ENCODE measurements at regions not wholly inside any gene's neighbourhood (a gene's known extent, or its start where the extent isn't known, plus 50 kb on each side); places are given as distances from the start of the nearest gene placed in this dataset.
"Not testable (repeated sequence)": the region's sequence is repeated elsewhere in the genome, so short reads cannot be mapped to it uniquely, and the experiment has no call there.

DNA sequence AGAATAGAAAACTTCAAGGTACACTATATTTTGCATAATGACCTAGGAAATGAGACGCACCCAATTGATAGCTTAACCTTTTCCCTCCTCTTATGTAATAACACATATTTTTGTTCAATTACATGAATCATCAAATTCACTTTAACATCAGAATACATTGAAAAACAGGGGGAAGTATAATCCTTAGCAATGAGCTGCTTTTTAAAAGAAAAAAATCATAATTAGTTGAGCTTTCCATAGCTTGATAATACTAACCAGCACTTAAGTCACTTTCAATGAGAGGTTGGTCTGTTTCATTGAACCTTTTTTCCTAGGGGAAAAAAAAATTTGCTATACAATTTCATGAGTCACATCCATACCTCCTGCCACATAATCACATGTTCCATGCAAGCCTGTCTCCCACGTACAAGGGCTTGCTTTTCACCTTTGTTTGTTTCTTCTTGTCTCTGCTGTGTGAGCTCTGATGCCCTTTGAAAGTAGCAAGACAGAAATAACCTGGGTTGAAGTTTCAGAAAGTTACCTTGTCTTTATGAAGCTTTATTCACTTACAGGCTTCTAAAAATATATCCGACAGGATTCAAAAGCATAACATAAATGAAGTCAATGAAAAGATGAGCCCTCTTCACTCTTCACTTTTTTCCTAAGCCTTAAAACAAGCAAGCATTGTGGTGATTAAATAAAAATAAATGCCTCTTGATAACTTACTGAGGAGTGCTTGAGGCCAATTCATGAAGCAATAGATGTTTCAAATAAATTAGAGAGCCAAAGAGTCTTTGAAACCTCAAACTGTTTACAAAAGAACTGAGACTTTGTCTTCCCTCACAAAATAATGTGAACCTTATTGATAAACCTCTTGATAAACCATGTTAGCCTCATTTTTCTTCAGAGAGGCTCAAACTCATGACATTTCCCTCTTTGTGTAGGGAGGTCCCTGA lies 108.5 kb downstream of the FEM1C start:
- DNase-seq = no peak

DNA sequence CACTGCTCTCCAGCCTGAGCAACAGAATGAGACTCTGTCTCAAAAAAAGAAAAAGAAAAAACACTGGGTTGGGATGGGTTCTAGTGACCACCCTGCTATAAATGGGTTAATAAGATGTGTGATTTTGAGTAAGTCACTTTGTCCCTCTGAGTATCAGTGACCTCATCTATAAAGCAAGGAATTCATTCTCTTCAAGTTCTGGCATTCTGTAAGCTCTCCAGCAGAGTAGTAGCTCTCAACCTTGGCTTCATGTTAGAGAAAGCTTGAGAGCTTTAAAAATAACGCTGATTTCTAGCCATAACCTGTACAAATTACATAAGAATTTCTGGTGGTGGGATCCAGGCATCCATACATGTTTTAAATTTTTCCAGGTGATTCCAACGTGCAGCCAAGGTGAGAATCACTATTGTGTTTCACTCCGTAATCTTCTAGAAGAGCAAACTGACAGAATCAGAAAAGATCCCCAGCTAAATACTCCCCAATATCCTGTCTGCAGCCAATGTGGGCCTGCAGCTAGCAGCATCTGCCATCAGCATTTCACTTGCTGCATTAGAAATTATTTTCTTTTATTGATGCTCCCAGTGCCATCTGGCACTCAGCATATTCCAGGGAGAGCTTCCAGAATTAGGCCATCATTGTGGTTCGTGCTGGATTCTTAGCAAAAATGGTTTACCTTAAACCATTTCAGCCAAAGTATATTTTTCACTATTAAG lies 109.4 kb downstream of the FEM1C start:
- DNase-seq = no peak

DNA sequence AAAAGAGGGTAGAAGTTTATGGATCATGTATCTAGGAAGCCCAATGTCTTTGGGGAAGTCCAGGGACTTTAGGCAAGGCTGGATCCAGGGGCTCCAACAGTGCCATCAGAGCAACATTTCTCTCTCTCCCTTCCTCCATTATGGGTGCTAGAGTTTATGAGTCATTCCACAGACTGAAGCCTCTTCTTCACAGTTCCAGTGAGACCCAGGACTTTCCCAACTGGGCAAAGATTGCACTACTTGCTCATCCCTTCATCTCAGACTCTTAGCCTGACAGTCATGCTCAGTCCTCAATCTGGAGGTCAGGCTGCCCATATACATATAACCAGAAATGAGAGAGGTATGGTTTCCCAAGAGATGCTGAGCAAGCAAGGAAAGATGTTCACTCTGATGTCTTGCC lies 110.7 kb downstream of the FEM1C start:
- no peak for DNase-seq

DNA sequence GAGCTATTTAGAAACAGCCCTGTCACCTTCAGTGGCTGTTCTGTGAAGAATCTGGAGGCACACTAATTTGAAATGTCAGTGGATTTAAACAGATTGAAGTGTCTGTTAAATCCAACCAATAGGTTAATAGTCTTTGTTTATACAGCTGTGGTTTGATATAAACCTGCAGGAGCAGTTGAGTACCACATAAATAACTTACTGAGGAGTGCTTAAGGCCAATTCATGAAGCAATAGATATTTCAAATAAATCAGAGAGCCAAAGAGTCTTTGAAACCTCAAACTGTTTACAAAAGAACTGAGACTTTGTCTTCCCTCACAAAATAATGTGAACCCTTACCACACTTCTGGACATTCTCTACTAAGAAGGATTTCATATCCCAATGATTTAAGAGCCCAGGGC lies 111.9 kb downstream of the FEM1C start:
- DNase-seq = no peak

DNA sequence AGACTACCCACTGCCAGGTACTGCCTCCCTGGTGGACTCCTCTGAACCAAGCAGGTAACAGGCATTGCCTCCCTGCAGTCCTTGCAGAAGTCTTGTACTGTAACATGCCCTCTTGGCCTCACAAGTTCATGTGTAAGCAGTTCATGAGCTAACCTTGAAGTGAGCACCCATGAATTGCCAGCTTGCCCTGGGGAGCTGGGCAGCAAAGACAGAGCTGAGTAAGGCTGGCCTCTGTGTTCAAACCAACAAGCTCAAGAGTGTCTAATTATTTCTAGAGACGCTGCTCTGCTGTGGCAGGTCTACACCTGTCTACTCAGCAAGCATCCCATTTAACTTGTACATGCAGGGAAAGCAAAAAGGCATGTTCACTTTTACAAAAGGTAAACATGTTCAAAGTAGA lies 113.5 kb downstream of the FEM1C start:
- DNase-seq = no peak

DNA sequence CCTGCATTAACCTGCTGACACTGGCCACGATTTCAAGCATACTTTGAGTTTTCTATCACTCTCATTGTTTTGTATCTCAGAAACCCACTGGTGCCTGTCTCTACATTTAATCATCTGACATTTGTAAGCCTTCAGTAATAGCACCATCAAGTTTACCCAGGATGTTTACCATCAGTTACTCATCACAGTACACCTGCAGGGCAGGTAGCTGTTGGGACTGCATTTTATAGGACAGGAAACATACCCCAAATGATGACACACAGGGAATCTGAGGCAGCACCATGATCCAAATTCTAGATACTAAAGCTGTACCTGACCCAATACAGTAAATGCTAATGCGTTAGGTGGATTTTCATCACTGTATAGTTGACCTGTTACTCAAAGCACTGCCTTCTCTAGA lies 114.2 kb downstream of the FEM1C start:
- no peak for DNase-seq

DNA sequence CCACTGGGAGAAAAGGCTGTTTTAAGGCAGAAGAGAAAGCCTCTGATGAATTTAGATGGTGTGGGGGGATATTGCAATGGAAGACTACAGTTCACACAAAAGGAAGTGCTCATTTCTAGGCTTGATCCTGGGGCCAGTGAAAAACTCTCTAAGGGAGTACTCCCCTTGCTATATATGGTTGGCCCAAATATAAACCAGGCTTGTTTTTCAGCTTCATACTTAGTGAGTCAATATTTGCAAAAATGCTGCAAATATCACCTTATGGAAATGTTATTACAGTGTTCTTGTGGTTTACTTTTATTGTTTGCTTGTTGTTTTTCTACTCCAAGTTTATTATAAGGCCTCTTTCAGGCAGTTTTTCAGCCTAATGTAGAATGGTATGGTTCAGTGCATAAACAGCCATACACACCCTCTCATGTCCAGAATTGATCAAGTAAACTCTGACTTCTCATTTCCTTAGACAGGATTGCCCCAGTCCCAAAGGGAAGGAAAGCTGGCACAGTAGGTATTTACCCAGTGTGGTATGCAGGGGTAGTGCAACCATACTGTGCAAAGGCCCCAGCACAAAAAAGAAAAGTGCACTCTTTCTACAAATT lies 115.1 kb downstream of the FEM1C start:
- no peak for DNase-seq

DNA sequence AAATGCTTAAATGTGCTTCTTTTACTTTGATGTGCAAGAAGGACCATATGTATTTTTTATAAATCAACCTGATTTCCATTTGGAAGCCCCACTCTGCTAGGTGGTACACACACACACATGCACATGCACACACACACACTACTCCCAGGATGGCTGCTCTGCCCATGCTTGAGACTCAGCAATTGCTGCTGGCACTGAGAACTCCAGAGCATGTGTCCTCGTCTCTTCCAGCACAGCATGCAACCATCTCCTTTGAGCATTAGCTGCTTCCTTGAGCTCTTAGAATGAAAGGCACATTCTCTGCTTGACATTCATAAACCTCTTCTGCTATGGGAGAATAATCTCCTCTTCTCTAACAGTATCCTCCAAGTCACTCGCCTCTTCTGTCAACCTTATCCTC lies 115.9 kb downstream of the FEM1C start:
- DNase-seq = no peak

DNA sequence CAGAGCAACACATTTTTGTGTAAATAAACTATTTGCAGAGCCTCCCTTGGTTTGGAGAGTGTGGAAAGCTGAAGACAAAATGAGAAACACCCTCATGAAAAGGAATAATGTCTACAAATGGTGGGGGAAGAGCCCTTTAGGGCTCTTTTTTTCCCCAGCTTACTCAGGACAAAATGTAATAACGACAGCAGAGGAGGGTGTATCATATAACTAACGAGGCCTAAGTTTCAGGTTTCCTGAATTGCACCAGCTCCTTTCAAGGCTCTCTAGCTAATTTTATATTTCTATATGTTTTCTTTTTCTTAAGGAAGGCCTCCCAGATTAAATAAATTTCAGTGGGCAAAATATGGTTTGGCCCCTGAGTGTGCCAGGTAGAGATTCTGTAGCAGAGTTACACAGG lies 116.3 kb downstream of the FEM1C start:
- DNase-seq = no peak

DNA sequence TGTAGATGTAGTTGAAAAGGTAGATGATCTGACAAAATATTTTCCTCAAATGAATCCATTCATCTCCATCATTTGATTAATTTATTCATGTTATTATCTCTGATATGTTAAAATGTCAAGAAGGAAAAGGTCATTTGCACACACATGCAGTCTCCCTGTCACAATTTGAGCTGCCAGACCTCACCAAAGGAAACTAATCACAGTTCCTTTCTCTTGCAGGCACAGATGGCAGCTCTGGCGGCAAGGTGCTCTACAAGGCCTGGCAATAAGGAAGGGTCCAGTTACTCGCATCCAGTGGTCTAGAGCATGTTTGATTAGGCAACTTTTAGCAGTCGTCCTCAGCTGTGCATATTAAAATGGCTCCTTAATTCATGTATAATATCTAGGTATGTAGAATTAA lies 120.1 kb downstream of the FEM1C start:
- no peak for DNase-seq

DNA sequence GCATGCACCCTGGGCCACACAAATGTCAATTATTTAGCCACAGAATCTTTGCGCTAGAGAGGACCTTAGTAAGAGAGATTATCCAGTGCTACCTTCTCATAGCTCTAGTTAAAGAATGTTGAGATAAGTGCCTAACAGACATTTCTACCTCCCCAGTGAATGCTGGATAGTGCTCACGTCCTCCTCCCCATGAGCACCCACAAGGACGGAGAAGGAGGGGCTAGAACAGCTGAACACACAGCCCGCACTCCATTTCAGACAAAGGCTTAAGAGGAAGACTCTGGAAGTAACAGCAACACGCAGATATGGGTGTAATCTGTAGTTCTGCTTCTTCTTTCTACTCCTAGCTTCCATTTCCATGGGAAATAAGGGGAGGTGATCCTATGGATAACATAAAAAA lies 120.5 kb downstream of the FEM1C start:
- no peak for DNase-seq

DNA sequence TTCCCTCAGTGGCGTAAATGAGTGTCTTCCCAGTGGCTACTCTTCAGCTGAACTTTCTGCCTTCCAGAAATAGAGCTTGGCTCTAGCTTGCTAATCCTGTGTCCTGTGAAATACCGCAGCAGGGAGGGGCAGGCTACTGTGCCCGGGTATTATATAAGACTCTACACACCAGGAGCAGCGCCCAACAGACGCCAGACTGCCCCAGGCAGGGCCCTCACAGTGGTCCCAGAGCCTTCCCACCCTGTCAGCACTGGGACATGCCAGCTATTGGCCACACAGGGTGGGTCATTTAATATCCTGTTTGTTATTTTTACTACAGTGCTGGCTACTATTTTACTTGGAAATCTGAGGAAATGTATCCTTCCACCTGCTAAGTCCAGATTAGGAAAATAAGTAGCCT lies 121.0 kb downstream of the FEM1C start:
- no peak for DNase-seq

DNA sequence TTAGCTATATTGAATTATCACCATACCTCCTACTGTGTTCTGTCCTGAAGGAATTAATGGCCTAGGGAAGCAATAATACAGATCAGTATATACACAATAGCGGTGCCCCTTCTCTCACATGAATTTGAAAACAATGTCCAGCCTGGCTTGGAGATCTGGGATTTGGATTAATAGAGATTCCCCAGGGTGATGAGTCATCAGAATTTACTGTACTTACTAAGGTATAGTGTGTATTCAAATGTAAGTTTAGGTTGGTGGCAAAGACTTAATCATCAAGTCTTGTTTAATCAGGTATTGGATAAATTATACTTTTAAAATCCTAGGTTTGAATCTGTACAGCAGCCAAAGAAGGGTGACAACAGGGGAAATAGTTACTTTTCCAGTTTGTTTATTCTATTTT lies 121.5 kb downstream of the FEM1C start:
- DNase-seq = no peak

DNA sequence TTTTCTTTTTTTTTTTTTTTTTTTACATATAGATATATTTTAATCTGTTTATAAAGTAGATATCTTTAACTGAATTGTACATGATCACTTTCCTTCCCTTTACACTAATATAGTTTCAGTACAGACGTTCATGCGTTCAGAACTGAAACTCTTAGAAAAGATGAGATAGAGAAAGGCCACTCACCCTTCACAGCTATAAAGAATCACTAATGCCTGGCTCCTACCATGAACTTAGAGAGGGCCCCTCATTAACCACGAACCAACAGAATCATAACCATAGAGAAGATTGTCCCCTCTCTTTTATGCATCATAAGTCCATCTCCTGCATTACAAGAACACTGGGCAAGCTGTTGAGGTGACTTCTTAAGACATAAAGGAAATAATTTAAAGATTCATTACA lies 123.8 kb downstream of the FEM1C start:
- not testable (repeated sequence) for DNase-seq

DNA sequence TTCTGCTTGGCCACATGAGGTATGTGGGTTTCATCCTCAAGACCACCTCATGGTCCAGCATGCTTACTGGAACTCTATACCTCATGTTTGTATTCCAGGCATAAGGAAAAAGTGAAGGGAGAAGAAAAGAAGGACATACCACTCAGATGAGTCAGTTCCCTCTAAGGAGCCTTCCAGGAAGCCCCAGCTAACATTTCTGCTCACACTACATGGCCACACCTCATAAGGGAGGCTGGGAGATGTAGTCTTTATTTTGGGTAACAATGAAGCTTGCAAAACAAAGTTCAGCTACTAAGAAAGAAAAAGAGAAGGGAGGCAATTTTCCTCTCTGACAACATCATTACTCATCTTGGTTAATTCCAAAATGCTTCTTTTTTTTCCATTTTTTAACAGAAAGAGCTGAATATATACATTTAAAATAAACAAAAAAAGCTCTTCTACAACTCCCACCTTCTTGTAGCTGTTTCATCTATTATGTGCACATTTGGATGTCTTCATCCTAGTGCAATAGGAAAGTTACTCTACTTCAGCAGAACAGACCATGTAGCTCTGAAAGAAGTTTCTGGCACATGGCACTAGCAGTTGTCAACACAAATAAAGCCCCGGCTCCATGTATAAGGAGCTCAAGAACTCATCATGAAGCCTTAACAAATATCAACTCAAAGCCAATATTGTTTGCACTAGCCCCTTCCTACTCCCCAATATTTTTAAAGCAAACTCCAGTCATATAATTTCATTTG lies 123.6 kb upstream of the CCDC112 start:
- DNase-seq = no peak

DNA sequence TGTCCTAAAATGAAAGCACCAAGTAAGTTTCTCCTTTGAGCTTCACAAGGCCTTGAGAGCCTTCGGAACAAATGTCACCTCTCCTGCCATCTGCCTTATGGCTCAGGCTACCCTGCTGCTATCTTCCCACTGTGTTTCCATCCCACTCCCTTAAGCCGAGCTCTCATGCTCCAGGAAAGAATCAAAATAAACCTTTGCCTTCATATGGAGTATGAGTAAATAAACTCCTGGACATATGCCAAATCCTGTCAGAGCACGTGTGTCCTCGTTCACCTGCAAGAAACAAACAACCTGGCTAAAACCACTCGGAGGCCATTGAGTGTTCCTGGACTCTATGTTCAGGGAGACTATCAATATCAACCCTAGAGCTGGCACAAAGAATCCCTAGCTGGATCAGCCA lies 122.3 kb upstream of the CCDC112 start:
- no peak for DNase-seq

DNA sequence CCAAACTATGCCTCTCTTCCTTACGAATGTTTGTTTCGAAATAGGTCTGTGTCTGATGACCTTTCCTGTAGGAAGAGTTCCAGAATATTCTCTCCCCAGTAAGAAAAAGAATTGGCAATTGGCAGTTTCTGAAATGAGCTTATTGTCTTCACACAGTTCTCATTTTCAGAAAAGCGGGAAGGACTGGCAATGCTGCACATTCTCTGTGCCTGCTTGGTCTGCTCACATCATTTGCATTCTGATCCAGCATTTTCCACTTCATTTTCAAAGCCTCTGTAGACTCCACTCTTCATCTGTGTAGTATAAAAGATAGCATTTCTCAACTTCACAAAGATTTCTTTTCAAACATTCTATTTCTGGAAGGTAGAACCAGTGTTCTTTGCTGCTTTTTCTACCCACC lies 120.6 kb upstream of the CCDC112 start:
- no peak for DNase-seq

DNA sequence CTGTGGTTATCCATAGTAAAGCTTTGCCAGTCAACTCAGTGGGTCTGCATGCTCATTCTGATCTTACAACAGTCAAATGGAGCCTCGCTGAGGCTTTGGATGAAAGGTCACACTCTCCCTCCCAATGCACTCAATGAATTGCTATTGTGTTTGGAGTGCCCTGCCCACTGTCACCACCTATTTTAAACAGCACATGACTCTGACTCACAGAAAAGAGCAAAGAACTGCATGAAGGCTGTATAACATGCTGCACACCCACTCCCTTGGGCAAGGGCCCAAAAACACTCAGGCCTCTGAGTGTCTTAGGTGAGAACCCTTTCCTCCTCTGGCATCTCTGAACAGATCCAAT lies 118.7 kb upstream of the CCDC112 start:
- DNase-seq = no peak

DNA sequence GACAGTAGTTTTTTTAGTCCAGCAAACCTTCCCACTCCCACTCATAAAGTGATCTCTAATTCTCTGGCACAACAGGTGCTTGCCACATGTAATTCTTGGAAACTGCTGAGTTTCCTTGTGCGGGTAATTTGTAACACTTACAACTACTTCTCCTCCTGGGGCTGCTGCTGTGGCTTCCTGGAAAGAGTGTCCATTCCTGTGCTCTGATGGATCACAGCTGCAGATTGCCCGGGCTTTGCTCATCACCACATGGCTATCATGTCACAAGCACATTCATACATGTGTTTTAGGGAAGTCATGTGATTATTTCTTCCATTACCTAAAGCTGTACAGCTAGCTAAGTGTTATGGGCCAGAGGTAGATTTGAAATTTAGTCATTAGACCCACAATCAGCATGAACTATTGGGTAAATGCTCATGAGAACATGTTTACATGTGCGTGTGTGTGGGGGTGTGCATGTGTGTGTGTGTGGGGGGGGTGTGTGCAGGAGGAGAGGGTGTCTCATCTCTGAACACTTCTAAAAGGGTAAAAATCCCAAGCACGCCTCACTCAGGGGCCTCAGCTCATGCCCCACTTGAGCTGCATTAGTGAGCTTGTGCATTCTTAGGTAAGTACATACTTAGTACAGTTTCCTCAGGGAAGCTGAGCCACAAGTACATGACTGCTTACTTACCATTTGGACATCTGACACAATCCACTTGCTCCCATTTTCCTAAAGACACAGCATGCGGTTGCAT lies 118.1 kb upstream of the CCDC112 start:
- DNase-seq = no peak

DNA sequence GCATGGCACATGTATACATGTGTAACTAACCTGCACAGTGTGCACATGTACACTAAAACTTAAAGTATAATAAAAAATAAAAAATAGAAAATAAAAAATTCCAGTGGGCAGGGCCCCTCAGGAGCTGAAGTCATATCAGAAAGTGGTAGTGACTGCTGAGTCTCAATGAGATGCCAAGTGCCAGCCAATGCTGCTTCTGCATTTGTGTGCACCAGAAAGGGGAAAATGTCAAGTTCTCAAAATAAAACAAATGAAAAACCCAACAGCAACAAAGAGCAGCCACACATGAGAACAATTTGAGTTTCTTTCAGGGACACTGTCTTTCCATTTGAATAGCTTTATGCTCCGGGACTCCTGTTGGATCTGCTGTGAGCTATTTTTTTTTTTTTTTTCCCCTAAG lies 117.2 kb upstream of the CCDC112 start:
- DNase-seq = no peak

DNA sequence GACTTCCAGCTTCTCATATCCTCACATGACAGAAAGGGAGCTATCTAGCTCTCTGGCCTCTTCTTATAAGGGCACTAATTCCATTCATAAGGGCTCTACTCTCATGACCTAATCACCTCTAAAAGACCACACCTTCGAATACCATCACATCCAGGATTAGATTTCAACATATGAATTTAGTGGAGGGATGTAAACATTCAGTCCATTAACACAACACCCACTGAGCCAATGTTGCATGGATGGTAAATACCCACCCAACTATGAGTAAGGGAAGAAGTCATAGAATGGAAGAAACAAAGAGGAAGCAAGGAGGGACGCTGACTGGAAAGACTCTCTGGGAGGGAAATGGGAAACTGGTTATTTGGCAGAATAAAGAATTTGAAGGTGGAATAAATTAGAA lies 112.6 kb upstream of the CCDC112 start:
- no peak for DNase-seq

DNA sequence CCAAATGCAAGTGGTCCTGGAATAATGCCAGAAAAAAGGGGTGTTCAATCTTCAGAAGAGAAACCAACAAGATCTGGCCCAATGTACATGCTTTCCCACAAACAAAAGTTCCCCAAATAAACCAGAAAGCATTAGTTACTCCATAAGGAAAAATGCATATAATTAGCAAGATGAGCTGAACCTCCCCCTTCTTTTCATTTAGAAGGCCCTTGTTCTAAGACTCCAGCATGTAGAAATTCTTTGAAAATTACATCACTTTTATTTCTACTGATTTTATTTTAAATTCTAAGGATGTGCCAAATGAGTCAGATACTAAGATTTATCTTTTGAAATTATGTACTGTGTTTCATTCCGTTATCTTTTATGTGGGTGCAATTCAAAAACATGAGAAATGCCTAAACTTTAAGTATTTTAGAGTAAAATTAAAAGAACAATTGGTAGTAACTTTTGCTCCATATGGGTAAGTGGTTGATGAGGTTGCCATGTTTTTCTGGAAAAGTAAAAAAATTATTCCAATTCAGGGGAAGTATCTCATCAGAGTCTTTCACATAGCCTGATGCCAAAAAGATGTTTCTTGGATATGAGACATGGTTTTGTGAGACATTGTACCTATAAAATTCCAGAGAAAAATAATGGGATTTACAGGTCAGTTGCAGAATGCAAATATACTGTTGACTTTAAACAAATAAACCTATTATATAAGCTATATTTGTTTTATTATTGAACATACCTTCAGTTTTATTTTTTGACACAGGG lies 106.5 kb upstream of the CCDC112 start:
- DNase-seq = no peak
